ENCODE measurements at regions not wholly inside any gene's neighbourhood (a gene's known extent, or its start where the extent isn't known, plus 50 kb on each side); places are given as distances from the start of the nearest gene placed in this dataset.

GRCh38 chr12:78767264-78767981 lies 97.2 kb upstream of the SYT1 start:
- TF ChIP-seq POLR2A (IDR thresholded peaks at IDR 0.05) = no peak
- no peak for TF ChIP-seq CTCF (IDR thresholded peaks at IDR 0.05)
- H3K27me3 ChIP-seq = no peaks in the 10 kb centered on the region
- WGBS, 2 donors = 85 to 86% methylated on average over 4 of the region's 4 CpGs
- H3K9me3 ChIP-seq = no peaks in the 10 kb centered on the region
- H3K27ac ChIP-seq = no peak overlapping the region
- H3K4me1 ChIP-seq = no peaks in the 10 kb centered on the region
- DNase-seq = no peak
- intact Hi-C loops (cut with DNase I) = no loop called here
- no peak overlapping the region for H3K4me3 ChIP-seq (replicated peaks in 1 of 3)
- no peaks in the 10 kb centered on the region for H3K36me3 ChIP-seq

- no peaks in the 10 kb centered on the region for H3K4me1 ChIP-seq
- H3K27me3 ChIP-seq = no peaks in the 10 kb centered on the region
- TF ChIP-seq POLR2A (IDR thresholded peaks at IDR 0.05) (no peak), CTCF (IDR thresholded peaks at IDR 0.05) (no peak)
- H3K36me3 ChIP-seq = no peaks in the 10 kb centered on the region
- WGBS, 2 donors = 66 to 71% methylated on average over 2 of the region's 2 CpGs
- intact Hi-C loops (cut with DNase I) = no loop called here
- H3K9me3 ChIP-seq = no peaks in the 10 kb centered on the region
- DNase-seq = no peak
- no peak overlapping the region for H3K4me3 ChIP-seq (replicated peaks in 1 of 3)
- no peak overlapping the region for H3K27ac ChIP-seq
These were observed 86.2 kb upstream of the SYT1 start for GRCh38 chr12:78778339-78778738.

DNA sequence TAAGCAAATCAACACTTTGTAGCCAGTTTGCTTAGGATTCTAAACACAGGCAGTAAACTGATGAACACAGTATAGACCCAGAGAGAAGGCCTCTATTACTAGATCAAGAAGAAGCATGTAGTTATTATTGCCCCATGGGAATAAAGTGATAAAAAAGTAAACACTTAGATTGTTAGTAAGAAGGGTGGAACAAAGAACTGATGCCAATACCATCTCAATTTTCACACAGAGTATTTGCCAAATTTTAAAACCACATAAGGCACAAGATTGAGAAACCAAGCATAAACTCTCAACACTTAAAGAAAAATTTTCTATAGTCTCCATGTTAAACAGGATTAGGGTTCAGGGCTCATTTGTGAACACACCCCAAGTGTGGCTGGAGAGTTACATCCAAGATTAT lies 77.0 kb upstream of the SYT1 start:
- Histone ChIP-seq H3K27ac (no peak overlapping the region), H3K4me1 (no peaks in the 10 kb centered on the region), H3K4me3 (replicated peaks in 1 of 3) (no peak overlapping the region), H3K9me3 (no peaks in the 10 kb centered on the region), H3K36me3 (no peaks in the 10 kb centered on the region), H3K27me3 (no peaks in the 10 kb centered on the region)
- DNase-seq = no peak
- TF ChIP-seq CTCF (IDR thresholded peaks at IDR 0.05) (no peak), POLR2A (IDR thresholded peaks at IDR 0.05) (no peak)
- intact Hi-C loops (cut with DNase I) = no loop called here

DNA sequence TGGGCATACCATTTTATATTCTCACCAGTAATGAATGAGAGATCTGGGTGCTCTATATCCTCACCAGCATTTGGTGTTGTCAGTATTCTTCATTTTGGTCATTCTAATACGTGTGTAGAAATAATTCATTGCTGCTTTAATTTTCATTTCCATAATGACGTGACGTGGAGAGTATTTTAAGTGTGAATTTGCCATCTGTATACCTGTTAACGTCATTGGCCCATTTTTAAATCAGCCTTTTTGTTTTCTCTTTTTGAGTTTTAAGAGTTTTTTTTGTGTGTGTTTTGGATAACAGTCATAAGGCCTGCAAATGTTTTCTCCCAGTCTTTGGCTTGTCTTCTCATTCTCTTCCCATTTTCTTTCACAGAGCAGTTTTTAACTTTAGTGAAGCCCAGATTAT lies 74.4 kb upstream of the SYT1 start:
- Histone ChIP-seq H3K4me1 (no peaks in the 10 kb centered on the region), H3K4me3 (replicated peaks in 1 of 3) (no peak overlapping the region), H3K27ac (no peak overlapping the region), H3K27me3 (no peaks in the 10 kb centered on the region), H3K36me3 (no peaks in the 10 kb centered on the region), H3K9me3 (no peaks in the 10 kb centered on the region)
- no peak for DNase-seq
- intact Hi-C loops (cut with DNase I) = no loop called here
- WGBS, 2 donors = 85 to 90% methylated on average over 4 of the region's 4 CpGs
- TF ChIP-seq POLR2A (IDR thresholded peaks at IDR 0.05) (no peak), CTCF (IDR thresholded peaks at IDR 0.05) (no peak)

GRCh38 chr12:78792052-78792698 lies 72.4 kb upstream of the SYT1 start:
- Histone ChIP-seq H3K27me3 (no peaks in the 10 kb centered on the region), H3K4me3 (replicated peaks in 1 of 3) (no peak overlapping the region), H3K36me3 (no peaks in the 10 kb centered on the region), H3K4me1 (no peaks in the 10 kb centered on the region), H3K9me3 (no peaks in the 10 kb centered on the region), H3K27ac (no peak overlapping the region)
- DNase-seq = no peak
- TF ChIP-seq CTCF (IDR thresholded peaks at IDR 0.05) = no peak
- no peak for TF ChIP-seq POLR2A (IDR thresholded peaks at IDR 0.05)
- intact Hi-C loops (cut with DNase I) = no loop called here
- WGBS, 2 donors = 85% methylated on average over 6 of the region's 6 CpGs

Measured in thyroid gland (tissue), 4 donors.